GM12865 (cell line): ENCODE measurements at regions not wholly inside any gene's neighbourhood (a gene's known extent, or its start where the extent isn't known, plus 50 kb on each side); places are given as distances from the start of the nearest gene placed in this dataset.

Experiments used
- DNase-seq: peaks from one replicate; pipeline ENCODE4 v3.0.0; 2010; ENCODE audit warnings: low read depth
- H3K4me3 ChIP-seq: 2 replicates; pipeline ENCODE4 v1.5.1; 2011; ENCODE audit warnings: mild to moderate bottlenecking, low read depth, low read length, control low read depth
- CTCF ChIP-seq: IDR thresholded peaks from 2 replicates; pipeline ENCODE4 v1.5.1; 2011; ENCODE audit warnings: low read length, control low read depth, low read depth, inconsistent platforms; ENCODE audit not compliant: insufficient read depth; ENCODE audit errors: missing control alignments

- no peak for DNase-seq
- TF ChIP-seq CTCF: no peak
- H3K4me3 ChIP-seq: no peak overlapping the region
Measured at GRCh38 chr5:54884195-54884536, 101.2 kb downstream of the ESM1 start.

- no peak for DNase-seq
- TF ChIP-seq CTCF: no peak
- H3K4me3 ChIP-seq: no peak overlapping the region
Measured at GRCh38 chr5:54883374-54884194, 101.8 kb downstream of the ESM1 start.

- H3K4me3 ChIP-seq: no peak overlapping the region
- TF ChIP-seq CTCF: no peak
- DNase-seq: no peak
Measured at GRCh38 chr5:54882841-54883240, 102.6 kb downstream of the ESM1 start.

- no peak for TF ChIP-seq CTCF
- H3K4me3 ChIP-seq: no peak overlapping the region
- DNase-seq: no peak
Measured at GRCh38 chr5:54882101-54882500, 103.3 kb downstream of the ESM1 start.

- no peak for TF ChIP-seq CTCF
- H3K4me3 ChIP-seq: no peak overlapping the region
- no peak for DNase-seq
Measured at GRCh38 chr5:54881286-54882005, 103.9 kb downstream of the ESM1 start.

GRCh38 chr5:54876976-54877375 is 108.4 kb downstream of the ESM1 start:
- no peak for TF ChIP-seq CTCF
- H3K4me3 ChIP-seq: no peak overlapping the region
- no peak for DNase-seq
